HCT116 (cell line): ENCODE measurements at regions not wholly inside any gene's neighbourhood (a gene's known extent, or its start where the extent isn't known, plus 50 kb on each side); places are given as distances from the start of the nearest gene placed in this dataset.

Experiments
- ATAC-seq: fragments of 200-7000 bp; cut with Tn5 transposase; 2 replicates; pipeline ENCODE4 v1.9.1; 2020; ENCODE audit warnings: mild to moderate bottlenecking, moderate library complexity
- BruUV-seq: library from RNA; stranded (reverse); fragments of 400-500 nt; replicated peaks from 2 replicates; lab custom pipeline; 2021; lab: Mats Ljungman, UMichigan
- CTCF ChIA-PET: fragments of 300-600 bp; sonication (Branson Sonifier 250); formaldehyde crosslinking; loops from one replicate; lab custom pipeline; 2021; ENCODE audit warnings: antibody characterized with exemption; lab: Charles Lee
- POLR2A ChIA-PET: fragments of 300-600, 350-600 bp; sonication (Branson Sonifier 250); formaldehyde crosslinking; loops from one replicate; lab custom pipeline; 2021; ENCODE audit warnings: antibody characterized with exemption; lab: Charles Lee
- RAD21 ChIA-PET, 2 experiments: fragments of 300-600 bp; sonication (Branson Sonifier 250); formaldehyde crosslinking; loops; one replicate each; lab custom pipeline; 2023; ENCODE audit warnings: low total read pairs in 2 of 2; ENCODE audit not compliant: uncharacterized antibody in 2 of 2, unreplicated experiment in 2 of 2, low non-redundant PET in 1 of 2; lab: Charles Lee
- DNase-seq: peaks from one replicate; pipeline ENCODE4 v3.0.0-alpha.2; 2010; ENCODE audit warnings: low read depth, low spot score
- H2AFZ ChIP-seq: fragments of 200-600 bp; shearing (Covaris generic), sonication (generic); 2 replicates; pipeline ENCODE4 v1.6.1; 2017; ENCODE audit warnings: low read depth, mixed run types, mixed read lengths, antibody characterized with exemption, low read length; ENCODE audit not compliant: poor library complexity, severe bottlenecking
- H3K27ac ChIP-seq: 2 replicates; pipeline ENCODE4 v1.5.1; 2012; ENCODE audit warnings: low read depth, low read length
- H3K27me3 ChIP-seq: fragments of 200-600 bp; sonication (generic); 2 replicates; pipeline ENCODE4 v1.6.1; 2016; ENCODE audit warnings: mixed run types, low read length, mixed read lengths; ENCODE audit not compliant: insufficient read depth
- H3K36me3 ChIP-seq, 2 experiments: fragments of 200-500 bp in 1 of 2; fragments of 200-600 bp in 1 of 2; sonication (Bioruptor generic) in 1 of 2; sonication (generic) in 1 of 2; 2 replicates each; pipeline versions ENCODE4 v1.5.1 to v1.6.1; 2014 to 2016; ENCODE audit warnings: low read length in 2 of 2, inconsistent platforms in 1 of 2, mixed read lengths in 1 of 2, mixed run types in 1 of 2; ENCODE audit not compliant: insufficient read depth in 2 of 2, control insufficient read depth in 1 of 2
- H3K4me1 ChIP-seq, 2 experiments: fragments of 200-600 bp in 1 of 2; sonication (generic) in 1 of 2; 2 replicates each; pipeline versions ENCODE4 v1.5.1 to v1.6.1; 2012 to 2017; ENCODE audit warnings: low read length in 2 of 2, inconsistent platforms in 1 of 2, mild to moderate bottlenecking in 1 of 2, mixed read lengths in 1 of 2, mixed run types in 1 of 2, moderate library complexity in 1 of 2; ENCODE audit not compliant: insufficient read depth in 2 of 2, control insufficient read depth in 1 of 2
- H3K4me2 ChIP-seq: fragments of 200-600 bp; sonication (generic); 2 replicates; pipeline ENCODE4 v1.6.1; 2017; ENCODE audit warnings: mixed run types, low read length, mixed read lengths
- H3K4me3 ChIP-seq, 2 experiments: fragments of 200-600 bp in 1 of 2; sonication (generic) in 1 of 2; replicated peaks in 1 of 2; 2 replicates each; pipeline ENCODE4 v1.5.1; 2011 to 2016; ENCODE audit warnings: low read length in 2 of 2, control low read depth in 1 of 2, low read depth in 1 of 2, mild to moderate bottlenecking in 1 of 2, mixed read lengths in 1 of 2, mixed run types in 1 of 2
- H3K79me2 ChIP-seq: fragments of 200-600 bp; sonication (generic); 2 replicates; pipeline ENCODE4 v1.6.1; 2017; ENCODE audit warnings: mild to moderate bottlenecking, mixed run types, low read length, moderate library complexity, mixed read lengths; ENCODE audit not compliant: insufficient read depth
- H3K9ac ChIP-seq: fragments of 200-600 bp; sonication (generic); 2 replicates; pipeline ENCODE4 v1.6.1; 2016; ENCODE audit warnings: low read length, mixed read lengths
- H3K9me2 ChIP-seq: fragments of 200-600 bp; sonication (generic), shearing (Covaris generic); 2 replicates; pipeline ENCODE4 v1.6.1; 2017; ENCODE audit warnings: mixed run types, mild to moderate bottlenecking, moderate library complexity; ENCODE audit not compliant: insufficient read depth
- H3K9me3 ChIP-seq, 2 experiments: fragments of 200-500 bp in 1 of 2; fragments of 200-600 bp in 1 of 2; sonication (Bioruptor generic) in 1 of 2; sonication (generic) in 1 of 2; 2 replicates each; pipeline ENCODE4 v1.6.1; 2014 to 2017; ENCODE audit warnings: low read length in 2 of 2, mixed read lengths in 2 of 2, inconsistent platforms in 1 of 2, low read depth in 1 of 2, mild to moderate bottlenecking in 1 of 2, mixed run types in 1 of 2, moderate library complexity in 1 of 2; ENCODE audit not compliant: control insufficient read depth in 1 of 2, insufficient read depth in 1 of 2
- H4K20me1 ChIP-seq: fragments of 200-600 bp; sonication (generic), shearing (Covaris generic); 2 replicates; pipeline ENCODE4 v1.6.1; 2017; ENCODE audit warnings: mixed run types, mild to moderate bottlenecking, moderate library complexity; ENCODE audit not compliant: insufficient read depth
- CBX3 ChIP-seq: IDR thresholded peaks from 2 replicates; pipeline ENCODE4 v1.6.1; 2012; ENCODE audit warnings: low read depth
- EGR1 ChIP-seq: IDR thresholded peaks from 2 replicates; pipeline ENCODE4 v1.6.1; 2012; ENCODE audit warnings: low read depth
- ELF1 ChIP-seq: IDR thresholded peaks from 2 replicates; pipeline ENCODE4 v1.6.1; 2012; ENCODE audit warnings: low read depth, borderline replicate concordance
- EZH2 ChIP-seq: fragments of 200-600 bp; sonication (generic); IDR thresholded peaks from 2 replicates; pipeline ENCODE4 v1.6.1; 2017; ENCODE audit warnings: antibody characterized with exemption, mixed run types
- POLR2AphosphoS5 ChIP-seq: IDR thresholded peaks from 2 replicates; pipeline ENCODE4 v1.6.1; 2011; ENCODE audit warnings: mild to moderate bottlenecking, low read depth, low read length, moderate library complexity
- RAD21 ChIP-seq: IDR thresholded peaks from 2 replicates; pipeline ENCODE4 v1.6.1; 2012; ENCODE audit warnings: low read depth, mild to moderate bottlenecking
- SIN3A ChIP-seq: IDR thresholded peaks from 2 replicates; pipeline ENCODE4 v1.6.1; 2012; ENCODE audit warnings: low read depth
- SP1 ChIP-seq: IDR thresholded peaks from 2 replicates; pipeline ENCODE4 v1.6.1; 2012; ENCODE audit warnings: low read depth
- intact Hi-C: fragments of 100-400 bp; cut with micrococcal nuclease; formaldehyde crosslinking; loops from 2 replicates; pipeline ENCODE4 v1.10.0; 2022
- TF ChIP-seq, protein P1 (sequence below): IDR thresholded peaks from 2 replicates; pipeline ENCODE4 v1.6.1; 2011; ENCODE audit warnings: mild to moderate bottlenecking, low read length, moderate library complexity; ENCODE audit not compliant: insufficient replicate concordance; ENCODE audit errors: extremely low read depth
- TF ChIP-seq, protein P2 (sequence below), 3 experiments: fragments of 200-600 bp in 1 of 3; sonication (generic) in 1 of 3; IDR thresholded peaks in 2 of 3; conservative IDR thresholded peaks in 1 of 3; 2 replicates each; pipeline ENCODE4 v1.5.1; 2012 to 2017; ENCODE audit warnings: low read depth in 2 of 3, low read length in 2 of 3, antibody characterized with exemption in 1 of 3, borderline replicate concordance in 1 of 3, control low read depth in 1 of 3, mild to moderate bottlenecking in 1 of 3, mixed read lengths in 1 of 3, mixed run types in 1 of 3, moderate library complexity in 1 of 3; ENCODE audit not compliant: insufficient read depth in 1 of 3

DNA sequence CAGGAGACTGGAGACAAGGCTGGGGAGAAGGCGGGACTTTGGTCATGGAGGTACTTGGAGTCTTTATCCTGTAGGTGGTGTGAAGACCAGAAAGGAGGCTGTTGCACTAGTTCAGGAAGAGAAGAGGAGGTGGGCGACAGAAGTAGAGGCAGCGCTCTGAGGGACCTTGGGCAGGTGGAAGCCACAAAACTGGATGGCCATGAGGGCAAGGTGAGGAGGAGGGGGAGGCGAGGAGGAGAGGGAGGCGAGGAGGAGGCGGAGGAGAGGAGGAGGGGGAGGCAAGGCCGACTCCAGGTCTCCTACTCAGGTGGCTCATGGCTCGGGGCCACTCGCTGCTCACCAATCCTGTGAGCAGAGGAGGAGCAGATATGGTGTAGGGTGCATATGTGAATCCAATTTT, 125.6 kb downstream of the RPLP1 start:
- no peak overlapping the region for H3K27ac ChIP-seq
- no peaks in the 10 kb centered on the region for H3K4me1 ChIP-seq
- ATAC-seq (no peak), DNase-seq (no peak)
- no peaks in the 10 kb centered on the region for H3K36me3 ChIP-seq
- no peak overlapping the region for H3K9ac ChIP-seq
- peaks cover 5% of the 10 kb centered on the region; the same call in 1 of the 2 replicates for H3K27me3 ChIP-seq
- no peak for TF ChIP-seq SP1
- TF ChIP-seq POLR2AphosphoS5, result no peak
- no peak for TF ChIP-seq EZH2
- TF ChIP-seq CBX3, result no peak
- TF ChIP-seq EGR1, result no peak
- TF ChIP-seq SIN3A, result no peak
- no peak for TF ChIP-seq ELF1
- no peak for TF ChIP-seq RAD21
- TF ChIP-seq, protein P1, sequence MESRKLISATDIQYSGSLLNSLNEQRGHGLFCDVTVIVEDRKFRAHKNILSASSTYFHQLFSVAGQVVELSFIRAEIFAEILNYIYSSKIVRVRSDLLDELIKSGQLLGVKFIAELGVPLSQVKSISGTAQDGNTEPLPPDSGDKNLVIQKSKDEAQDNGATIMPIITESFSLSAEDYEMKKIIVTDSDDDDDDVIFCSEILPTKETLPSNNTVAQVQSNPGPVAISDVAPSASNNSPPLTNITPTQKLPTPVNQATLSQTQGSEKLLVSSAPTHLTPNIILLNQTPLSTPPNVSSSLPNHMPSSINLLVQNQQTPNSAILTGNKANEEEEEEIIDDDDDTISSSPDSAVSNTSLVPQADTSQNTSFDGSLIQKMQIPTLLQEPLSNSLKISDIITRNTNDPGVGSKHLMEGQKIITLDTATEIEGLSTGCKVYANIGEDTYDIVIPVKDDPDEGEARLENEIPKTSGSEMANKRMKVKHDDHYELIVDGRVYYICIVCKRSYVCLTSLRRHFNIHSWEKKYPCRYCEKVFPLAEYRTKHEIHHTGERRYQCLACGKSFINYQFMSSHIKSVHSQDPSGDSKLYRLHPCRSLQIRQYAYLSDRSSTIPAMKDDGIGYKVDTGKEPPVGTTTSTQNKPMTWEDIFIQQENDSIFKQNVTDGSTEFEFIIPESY, result no peak
- TF ChIP-seq, protein P2, sequence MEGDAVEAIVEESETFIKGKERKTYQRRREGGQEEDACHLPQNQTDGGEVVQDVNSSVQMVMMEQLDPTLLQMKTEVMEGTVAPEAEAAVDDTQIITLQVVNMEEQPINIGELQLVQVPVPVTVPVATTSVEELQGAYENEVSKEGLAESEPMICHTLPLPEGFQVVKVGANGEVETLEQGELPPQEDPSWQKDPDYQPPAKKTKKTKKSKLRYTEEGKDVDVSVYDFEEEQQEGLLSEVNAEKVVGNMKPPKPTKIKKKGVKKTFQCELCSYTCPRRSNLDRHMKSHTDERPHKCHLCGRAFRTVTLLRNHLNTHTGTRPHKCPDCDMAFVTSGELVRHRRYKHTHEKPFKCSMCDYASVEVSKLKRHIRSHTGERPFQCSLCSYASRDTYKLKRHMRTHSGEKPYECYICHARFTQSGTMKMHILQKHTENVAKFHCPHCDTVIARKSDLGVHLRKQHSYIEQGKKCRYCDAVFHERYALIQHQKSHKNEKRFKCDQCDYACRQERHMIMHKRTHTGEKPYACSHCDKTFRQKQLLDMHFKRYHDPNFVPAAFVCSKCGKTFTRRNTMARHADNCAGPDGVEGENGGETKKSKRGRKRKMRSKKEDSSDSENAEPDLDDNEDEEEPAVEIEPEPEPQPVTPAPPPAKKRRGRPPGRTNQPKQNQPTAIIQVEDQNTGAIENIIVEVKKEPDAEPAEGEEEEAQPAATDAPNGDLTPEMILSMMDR (IDR thresholded peaks at IDR 0.05 in 2 of 3, conservative IDR thresholded peaks at IDR 0.05 in 1 of 3; ENCODE audit: borderline replicate concordance in 1 of 3, insufficient read depth in 1 of 3, low read depth in 2 of 3, low read length in 2 of 3), result no peak
- H4K20me1 ChIP-seq, result no peaks in the 10 kb centered on the region
- intact Hi-C loops, result loop anchor here (5.0 kb wide), 2 partner anchors 101 to 889 kb away; no protein-coding TSS in a partner anchor
- no peaks in the 10 kb centered on the region for H3K9me2 ChIP-seq
- ChIA-PET RAD21 (no interaction called here), POLR2A (no interaction called here), CTCF (no interaction called here)
- no peaks in the 10 kb centered on the region for H3K9me3 ChIP-seq
- no peak overlapping the region for H3K4me2 ChIP-seq
- H3K4me3 ChIP-seq, result no peak overlapping the region
- no TSS peak for BruUV-seq
- no peak overlapping the region for H2AFZ ChIP-seq
- H3K79me2 ChIP-seq, result no peaks in the 10 kb centered on the region
